GM21723 (cell line): ENCODE measurements at regions not wholly inside any gene's neighbourhood (a gene's known extent, or its start where the extent isn't known, plus 50 kb on each side); places are given as distances from the start of the nearest gene placed in this dataset.

Source experiments
- ATAC-seq: cut with Tn5 transposase; IDR thresholded peaks from one replicate; pipeline ENCODE4 v1.9.1; 2021; ENCODE audit warnings: mild to moderate bottlenecking, moderate library complexity; ENCODE audit not compliant: unreplicated experiment

DNA sequence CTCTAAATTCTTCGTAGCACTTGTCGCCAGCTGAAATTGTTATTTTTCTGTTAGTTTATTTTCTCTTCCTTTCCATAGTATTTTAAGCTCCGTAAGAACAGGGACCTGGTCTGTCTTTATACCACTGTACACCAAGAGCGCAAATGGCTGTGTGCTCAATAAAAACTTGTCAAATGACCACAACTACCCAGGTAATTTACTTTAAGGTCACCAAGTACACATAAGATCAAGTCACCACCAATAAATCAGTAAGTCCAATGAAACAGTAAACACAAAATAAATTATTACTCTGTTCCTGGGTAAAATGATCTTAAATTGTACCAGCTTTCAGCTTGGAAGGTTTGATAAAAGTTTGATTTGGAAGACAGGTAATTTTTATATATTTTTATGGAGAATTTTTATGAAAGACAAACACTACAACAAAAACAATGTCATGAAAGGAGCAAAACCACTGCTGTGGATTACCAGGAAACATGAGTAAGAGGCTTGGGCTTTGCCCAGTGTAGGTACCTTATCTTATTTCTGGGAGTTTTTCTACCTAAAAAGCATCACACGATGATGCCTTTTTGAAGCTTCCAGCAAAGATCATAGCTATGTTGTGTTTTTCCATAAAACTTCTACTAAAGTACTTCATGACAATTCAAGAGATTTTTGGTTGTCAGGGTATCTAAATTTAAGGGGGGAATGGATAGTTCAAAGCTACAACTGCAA, 406.8 kb downstream of the SHQ1 start:
- ATAC-seq: no peak

DNA sequence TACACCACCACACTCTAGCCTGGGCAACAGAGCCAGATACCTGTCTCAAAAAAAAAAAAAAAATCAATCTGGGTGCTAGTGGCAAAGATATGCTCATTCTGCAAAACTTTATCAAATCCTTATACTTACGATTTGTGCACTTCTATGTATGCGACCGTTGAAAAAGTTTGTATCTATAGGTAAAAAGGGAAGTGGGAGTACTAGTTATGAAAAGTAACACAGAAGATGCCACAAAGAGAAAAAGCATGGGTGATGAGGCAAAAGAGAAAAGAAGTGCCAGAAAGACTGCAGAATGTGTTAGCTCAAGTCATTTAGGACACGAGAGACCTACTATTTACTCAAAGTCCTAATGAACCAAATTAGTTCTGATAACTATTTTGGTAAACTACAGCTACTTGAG, 407.8 kb downstream of the SHQ1 start:
- peak; percentile 59 for ATAC-seq

DNA sequence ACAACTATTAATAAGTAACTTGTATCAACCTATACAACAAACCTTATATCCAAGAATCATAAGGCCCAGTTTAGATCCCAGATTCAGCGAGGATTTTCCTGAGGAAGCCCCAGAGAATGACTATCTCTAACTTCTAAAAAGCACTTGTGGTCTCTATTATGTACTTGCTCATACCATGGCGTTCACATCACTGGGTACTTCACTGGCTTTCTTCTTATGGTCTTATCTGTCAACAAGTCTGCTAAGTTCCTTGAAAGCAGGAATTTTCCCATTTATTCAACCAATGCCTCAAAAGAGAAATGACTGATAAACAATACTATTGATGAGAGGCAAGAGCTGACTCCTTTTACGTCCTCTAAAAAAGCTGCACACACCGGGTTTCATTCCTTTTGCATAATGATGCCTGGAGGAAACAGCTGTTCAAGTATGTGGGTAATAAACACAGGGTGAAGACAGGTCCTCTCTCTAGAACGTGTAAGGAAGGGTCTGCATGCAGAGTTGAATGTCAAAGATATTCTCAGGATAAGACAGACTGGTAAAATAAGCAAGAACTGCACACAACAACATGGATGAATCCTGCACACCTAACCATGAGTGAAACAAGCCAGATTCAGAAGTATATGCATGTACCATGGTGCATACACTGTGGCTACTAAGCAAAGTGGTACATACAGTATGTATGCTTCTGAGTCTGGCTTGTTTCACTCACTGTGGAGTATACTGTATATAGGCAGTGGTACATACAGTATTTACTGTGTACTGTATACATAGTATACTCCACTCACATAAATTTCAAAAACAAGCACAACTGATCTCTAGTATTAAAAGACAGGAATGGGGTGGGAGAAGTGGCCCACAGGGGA, 408.7 kb downstream of the SHQ1 start:
- peak; percentile 67 for ATAC-seq

DNA sequence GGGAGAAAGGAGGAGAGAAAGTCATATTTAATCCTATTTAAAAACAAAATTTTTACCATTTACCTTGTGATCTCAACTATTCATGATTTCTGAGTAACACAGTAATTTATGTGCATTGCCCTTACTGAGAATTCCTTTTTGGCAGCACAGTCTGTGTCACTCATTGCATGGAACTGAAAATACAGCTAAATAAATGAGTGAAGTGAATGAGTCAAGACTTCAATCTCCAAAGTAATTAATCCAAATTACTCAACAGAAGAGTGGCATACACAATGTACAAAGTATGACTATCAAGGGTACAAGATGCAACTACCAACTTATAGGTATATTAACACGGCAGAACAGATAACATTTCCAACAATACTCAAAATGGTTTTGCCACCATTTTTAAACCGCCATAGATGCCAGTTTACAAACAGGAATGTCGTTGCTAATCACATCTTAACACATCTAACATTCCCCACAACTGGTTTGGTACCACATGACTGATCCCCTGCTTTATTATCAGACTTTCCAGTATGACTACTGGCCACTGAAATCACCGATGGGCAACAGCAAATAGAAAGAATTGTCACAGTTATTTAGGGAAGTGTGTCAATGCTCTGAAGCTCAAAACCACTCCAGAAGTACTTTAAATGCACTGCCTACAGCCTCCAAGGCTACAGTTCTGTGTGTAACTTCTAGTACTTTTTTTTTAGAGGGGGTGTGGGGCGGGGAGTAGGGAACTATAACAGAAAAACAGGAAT, 410.4 kb downstream of the SHQ1 start:
- ATAC-seq: no peak

DNA sequence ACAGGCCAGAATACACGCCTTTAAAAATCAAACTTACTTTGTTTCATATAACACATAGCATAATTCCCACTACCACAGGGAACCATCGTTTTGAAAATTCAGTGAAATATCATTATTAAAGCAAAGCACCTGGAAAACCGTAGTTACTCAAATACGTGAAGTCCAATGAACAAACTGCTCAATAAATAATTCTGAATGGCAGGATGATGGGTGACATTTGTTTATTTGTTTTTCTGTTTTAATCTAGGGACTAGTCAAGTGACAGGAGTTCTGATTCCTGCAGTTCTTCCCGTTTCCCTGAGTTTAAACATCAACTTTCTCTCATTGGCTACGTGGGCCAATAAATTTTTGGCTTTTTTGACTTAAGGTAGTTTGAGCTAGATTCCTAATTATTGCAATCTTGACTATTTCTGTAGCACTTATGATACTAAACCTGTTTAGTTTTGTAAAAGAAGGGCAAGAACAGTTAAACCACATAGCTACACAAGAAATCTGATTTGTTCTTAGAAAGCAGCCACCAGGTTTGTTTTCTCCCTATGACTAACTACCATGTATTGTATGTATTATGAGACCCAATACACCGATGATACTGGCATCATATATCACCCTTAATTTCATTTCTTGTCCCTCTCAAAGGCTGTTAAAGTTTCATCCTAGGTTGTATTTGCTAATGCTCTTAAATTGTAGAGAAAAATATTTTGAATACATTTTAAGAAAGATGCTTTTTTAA, 411.2 kb downstream of the SHQ1 start:
- no peak for ATAC-seq

DNA sequence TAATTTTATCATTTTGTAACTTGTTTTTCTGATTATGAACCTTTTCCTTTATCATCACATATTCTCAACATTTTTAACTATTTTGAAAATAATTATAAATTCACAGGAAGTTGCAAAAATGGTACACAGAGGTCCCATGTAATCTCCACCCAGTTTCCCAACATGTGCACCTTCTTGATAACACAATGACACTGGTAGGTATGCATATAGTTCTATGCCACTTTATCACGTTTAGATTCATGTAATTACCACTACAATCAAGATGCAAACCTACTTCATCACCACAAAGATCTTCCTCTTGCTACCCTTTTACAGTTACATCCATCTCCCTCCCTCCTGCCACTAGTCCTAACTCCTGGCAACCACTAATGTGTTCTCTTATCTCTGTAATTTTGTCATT, 413.9 kb downstream of the SHQ1 start:
- no peak for ATAC-seq

DNA sequence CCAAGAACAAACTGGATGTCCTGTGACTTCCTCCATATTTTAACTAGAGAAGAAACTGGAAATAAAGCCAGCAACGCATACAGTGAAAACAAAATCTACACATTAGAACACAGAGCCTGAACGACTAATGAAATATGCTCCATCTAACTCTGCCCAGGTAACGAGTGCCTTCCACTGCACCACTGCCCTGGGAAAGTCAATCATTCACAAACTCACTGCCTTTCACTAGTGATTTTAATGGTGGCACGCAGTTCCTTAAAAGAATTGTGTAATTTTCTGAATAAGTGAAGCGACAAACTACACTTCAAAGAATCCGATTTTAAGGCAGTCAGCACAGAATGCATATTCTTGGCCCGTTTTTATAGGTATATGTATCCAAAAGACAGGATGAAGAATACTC, 416.0 kb downstream of the SHQ1 start:
- ATAC-seq: no peak

DNA sequence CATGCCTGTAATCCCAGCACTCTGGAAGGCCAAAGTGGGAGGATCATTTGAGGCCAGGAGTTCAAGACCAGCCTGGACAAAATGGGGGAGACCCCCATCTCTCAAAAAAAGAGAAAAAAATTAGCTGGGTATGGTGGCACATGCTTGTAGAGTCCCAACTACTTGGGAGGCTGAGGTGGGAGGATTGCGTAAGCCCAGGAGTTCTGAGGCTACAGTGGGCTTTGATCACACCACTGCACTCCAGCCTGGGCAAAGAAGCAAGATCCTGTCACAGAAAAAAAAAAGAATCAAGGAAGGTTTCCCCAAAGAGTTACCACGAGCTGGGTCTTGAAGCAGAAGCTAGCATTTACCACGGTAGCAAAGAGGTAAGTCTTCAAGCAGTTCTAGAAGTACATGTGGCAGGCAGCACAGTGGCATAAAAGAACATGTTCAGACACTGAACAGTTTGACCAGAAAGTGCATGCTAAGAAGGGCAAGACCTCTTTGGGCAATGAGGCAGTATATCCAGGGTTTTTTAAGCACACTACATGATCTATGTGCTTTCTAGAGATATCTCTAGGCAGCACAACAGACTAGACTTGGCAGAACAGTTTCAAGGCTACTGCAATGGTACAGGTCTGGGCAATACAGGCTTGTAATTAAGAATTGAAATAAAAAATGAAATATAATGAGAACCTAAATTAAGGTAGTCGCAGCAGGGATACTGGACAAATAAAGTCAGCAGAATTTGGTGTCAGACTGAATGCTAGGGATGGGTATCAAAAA, 418.5 kb downstream of the SHQ1 start:
- no peak for ATAC-seq

DNA sequence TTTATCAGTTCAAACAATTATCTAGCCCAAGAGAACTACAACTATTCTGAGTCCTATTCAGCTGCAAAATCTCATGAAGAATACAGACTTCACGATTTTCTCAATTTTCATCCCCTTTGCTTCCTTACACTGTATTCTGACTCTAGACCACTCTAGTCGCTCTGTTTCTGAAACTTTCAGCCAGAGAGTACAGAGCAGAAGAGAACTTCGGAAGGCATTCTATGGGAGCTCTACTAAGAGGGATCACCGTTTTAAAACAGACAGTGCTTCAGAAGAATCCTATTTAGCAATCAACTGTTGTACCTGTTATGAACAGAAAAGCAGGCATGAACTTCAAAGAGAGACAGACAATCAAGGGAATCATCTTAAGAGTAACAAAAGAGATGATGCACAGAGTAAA, 419.4 kb downstream of the SHQ1 start:
- ATAC-seq: no peak

DNA sequence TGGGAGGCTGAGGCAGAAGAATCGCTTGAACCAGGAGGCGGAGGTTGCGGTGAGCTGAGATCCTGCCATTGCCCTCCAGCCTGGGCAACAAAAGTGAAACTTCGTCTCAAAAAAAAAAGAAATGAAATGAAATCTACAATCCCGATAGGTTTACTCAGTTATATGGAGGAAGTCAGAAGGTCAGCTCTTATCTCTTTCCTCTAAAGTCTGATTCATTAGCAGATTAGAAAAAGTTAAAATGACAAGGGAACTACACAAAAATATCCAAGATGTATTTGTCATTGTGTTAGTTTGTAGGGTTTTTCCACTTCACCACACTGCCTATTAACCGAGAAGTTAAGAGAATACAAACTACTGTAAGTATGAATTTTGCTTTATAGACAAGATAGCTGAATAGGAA, 420.6 kb downstream of the SHQ1 start:
- ATAC-seq: no peak

DNA sequence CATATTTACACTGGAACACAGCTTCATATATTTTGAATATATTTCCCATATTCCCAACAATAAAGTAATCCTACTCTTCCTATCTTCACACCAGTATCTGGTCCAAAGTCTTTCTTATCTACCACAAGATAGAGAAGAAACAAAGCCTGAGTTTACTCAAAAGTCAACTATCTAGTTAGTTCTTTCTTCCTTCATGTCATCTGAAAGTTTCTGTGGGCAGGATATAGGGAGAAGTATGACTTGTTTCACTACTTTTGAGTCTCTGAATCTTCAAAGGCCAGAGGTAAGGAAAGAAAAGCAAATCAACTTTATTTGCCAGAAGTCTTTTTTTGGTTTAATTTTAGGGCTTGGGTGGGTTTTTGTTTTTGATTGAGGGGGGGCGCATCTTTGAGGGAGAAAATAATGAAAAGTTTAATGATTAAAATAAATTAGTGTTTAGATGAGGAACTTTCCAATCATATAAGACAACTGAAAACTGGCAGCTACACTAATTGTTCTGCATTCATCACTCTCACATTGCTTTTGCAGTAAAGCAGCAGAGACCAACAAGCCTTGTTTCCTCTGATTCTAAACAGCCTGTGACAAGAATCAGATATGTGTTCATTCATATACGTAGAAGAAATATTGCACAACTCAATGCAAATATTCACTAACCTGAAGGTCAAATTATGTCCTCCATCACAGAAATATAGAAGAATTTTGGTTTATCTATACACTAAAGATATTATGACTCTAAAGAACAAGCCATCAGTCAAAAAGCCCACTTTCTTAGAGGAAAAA, 421.4 kb downstream of the SHQ1 start:
- ATAC-seq: peak; percentile 60

DNA sequence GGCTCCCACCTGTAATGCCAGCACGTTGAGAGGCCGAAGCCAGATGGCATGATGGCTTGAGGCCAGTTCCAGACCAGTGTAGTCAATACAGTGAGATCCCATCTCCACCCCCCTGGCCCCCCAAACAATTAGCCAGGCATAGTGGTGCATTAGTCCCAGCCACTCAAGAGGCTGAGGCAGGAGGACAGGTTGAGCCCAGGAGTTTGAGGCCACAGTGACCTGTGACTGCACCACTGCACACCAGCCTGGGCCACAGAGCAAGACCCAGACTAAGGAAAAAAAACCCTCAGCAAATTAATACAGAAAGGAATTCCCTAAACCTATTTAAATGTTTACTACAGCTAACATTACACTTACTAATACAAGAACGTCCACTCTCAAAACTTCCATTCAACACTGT, 424.6 kb downstream of the SHQ1 start:
- no peak for ATAC-seq

DNA sequence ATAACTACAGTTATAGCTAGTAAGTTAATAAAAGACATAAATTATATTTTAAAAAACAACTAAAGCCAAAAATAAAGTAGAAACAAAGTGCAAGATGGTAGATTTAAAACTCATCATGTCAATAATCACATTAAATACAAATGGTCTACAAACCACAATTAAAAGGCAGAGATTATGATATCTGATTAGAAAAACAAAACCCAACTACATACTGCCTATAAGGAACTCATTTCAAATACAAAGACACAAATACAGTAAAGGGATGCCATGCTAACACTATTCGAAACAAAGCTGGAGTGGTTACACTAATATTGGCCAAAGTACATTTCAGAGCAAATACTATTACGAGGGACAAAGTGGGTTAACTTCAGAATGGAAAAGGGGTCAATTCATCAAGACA, 426.5 kb downstream of the SHQ1 start:
- no peak for ATAC-seq

DNA sequence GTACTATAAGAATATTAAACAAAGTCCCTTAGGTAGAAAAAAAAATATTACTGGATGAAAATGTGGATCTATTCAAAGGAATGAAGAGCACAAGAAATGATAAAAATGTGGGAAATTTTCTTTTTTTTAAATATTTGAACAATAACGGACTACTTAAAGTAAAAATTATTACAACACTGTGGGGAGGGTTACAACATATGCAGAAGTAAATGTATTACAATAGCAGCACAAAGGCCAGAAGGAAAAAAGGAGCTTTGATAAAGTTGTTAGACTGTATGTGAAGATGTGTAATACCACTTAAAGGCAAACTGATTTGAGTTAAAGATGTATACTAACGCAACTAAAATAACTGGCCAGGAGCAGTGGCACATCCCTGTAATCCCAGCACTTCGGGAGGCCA, 427.1 kb downstream of the SHQ1 start:
- ATAC-seq: no peak

DNA sequence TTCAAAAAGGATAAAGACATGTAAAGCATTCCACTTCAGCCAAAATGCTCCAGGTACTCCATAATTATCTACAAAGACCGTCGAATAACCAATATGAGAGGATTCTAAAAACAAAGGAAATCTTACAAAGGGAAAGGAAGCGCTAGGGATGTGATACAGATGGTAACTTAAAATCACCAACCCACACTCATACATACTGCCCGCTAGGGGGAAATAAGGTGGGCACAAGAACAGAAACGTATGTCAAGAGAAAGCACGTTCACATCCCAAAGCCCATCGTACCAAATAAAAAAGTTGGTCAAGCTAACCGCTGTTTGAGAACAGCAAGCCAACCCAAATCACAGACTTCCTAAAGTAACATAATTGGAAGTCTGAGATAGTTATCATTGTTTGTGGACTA, 429.4 kb downstream of the SHQ1 start:
- no peak for ATAC-seq

DNA sequence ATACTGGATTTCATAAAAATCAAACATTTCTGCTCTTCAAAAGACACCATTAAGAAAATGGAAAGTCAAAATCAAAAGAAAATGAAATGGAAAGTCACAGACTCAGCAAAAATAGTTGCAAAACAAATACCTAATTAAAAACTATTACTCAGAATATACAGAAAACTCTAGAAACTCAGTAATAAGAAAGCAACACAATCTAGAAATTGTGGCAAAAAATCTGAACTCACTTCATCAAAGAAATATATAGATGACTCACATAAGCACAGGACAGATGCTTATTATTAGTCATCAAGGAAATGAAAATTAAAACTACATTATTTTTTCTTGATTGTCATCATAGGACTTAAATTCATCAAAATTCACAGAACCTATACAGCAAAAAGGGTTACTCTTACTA, 430.0 kb downstream of the SHQ1 start:
- ATAC-seq: no peak

DNA sequence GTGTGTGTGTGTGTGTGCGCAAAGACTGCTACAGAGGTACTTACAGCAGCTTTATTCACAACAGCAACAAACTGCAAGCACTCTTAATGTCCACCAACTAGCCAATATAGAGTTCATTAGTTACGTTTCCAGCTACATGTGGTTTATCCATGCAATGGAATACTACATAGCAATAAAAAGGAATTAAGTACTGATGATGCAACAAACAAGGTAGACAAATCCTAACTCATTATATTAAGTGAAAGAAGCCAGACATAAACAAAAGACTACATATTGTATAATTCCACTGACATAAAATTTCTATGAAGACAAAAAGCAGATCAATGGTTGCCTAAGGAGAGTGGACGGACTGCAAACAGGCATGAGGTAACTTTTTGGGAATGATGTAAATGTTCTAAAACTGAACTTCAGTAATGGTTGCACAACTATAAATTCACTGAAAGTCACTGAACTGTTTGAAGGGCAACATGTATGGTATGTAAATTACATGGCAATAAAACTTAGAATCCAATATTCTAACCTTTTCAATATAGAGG, 433.7 kb downstream of the SHQ1 start:
- ATAC-seq: no peak

DNA sequence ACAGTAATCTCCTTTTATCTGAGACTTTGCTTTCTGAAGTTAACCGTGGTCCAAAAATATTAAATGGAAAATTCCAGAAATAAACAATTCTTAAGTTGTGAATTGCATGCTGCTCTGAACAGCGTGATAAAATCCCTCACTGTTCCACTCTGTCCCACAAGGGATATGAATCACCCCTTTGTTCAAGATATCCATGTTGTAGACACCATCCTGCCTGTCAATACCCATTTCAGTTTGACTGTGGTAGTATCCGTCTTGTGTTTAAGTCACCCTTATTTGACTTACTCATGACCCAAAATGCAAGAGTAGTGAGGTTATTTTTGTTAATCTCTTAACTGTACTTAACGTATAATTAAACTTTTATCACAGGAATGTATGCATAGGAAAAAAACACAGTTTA, 435.0 kb downstream of the SHQ1 start:
- ATAC-seq: no peak

DNA sequence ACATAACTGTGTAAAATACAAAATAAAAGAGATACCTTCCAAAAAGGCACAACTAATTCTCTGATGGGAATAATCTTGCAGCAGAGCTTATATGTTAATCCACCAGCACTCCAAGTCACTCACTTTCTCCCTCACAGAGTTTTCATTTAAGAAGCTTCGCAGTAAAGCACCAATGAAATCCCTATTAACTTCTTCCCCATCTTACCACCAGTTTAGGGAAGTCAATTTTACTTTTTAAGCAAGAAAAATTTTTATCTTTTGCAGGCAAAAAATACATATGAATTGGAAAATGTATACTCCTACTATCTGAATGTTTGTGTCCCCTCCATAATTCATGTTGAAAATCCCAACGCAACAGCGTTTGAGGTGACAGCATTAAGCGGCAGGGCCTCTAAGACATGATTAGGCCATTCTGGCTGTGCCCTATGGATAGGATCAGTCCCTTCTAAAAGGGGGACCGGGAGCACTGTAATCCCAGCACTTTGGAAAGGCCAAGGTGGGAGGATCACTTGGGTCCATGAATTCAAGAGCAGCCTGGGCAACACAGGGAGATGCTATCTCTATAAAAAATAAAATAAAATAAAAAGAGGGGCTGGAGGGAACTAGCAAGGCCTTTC, 435.8 kb downstream of the SHQ1 start:
- ATAC-seq: no peak
